ENCODE measurements at regions not wholly inside any gene's neighbourhood (a gene's known extent, or its start where the extent isn't known, plus 50 kb on each side); places are given as distances from the start of the nearest gene placed in this dataset.

- TF ChIP-seq CTCF (IDR thresholded peaks at IDR 0.05; ENCODE audit: low read depth, low read length, missing input control): no peak
- no peak for TF ChIP-seq JUND (IDR thresholded peaks at IDR 0.05)
- TF ChIP-seq TAF1 (conservative IDR thresholded peaks at IDR 0.05): no peak
- no peak for TF ChIP-seq ATF3 (IDR thresholded peaks at IDR 0.05)
- TF ChIP-seq, protein P1, sequence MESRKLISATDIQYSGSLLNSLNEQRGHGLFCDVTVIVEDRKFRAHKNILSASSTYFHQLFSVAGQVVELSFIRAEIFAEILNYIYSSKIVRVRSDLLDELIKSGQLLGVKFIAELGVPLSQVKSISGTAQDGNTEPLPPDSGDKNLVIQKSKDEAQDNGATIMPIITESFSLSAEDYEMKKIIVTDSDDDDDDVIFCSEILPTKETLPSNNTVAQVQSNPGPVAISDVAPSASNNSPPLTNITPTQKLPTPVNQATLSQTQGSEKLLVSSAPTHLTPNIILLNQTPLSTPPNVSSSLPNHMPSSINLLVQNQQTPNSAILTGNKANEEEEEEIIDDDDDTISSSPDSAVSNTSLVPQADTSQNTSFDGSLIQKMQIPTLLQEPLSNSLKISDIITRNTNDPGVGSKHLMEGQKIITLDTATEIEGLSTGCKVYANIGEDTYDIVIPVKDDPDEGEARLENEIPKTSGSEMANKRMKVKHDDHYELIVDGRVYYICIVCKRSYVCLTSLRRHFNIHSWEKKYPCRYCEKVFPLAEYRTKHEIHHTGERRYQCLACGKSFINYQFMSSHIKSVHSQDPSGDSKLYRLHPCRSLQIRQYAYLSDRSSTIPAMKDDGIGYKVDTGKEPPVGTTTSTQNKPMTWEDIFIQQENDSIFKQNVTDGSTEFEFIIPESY (IDR thresholded peaks at IDR 0.05): no peak
- no peak for TF ChIP-seq SP1 (IDR thresholded peaks at IDR 0.05)
- no peak for TF ChIP-seq GABPA (IDR thresholded peaks at IDR 0.05 in 1 of 2, conservative IDR thresholded peaks at IDR 0.05 in 1 of 2)
- TF ChIP-seq YY1 (IDR thresholded peaks at IDR 0.05): no peak
- TF ChIP-seq, protein P2, sequence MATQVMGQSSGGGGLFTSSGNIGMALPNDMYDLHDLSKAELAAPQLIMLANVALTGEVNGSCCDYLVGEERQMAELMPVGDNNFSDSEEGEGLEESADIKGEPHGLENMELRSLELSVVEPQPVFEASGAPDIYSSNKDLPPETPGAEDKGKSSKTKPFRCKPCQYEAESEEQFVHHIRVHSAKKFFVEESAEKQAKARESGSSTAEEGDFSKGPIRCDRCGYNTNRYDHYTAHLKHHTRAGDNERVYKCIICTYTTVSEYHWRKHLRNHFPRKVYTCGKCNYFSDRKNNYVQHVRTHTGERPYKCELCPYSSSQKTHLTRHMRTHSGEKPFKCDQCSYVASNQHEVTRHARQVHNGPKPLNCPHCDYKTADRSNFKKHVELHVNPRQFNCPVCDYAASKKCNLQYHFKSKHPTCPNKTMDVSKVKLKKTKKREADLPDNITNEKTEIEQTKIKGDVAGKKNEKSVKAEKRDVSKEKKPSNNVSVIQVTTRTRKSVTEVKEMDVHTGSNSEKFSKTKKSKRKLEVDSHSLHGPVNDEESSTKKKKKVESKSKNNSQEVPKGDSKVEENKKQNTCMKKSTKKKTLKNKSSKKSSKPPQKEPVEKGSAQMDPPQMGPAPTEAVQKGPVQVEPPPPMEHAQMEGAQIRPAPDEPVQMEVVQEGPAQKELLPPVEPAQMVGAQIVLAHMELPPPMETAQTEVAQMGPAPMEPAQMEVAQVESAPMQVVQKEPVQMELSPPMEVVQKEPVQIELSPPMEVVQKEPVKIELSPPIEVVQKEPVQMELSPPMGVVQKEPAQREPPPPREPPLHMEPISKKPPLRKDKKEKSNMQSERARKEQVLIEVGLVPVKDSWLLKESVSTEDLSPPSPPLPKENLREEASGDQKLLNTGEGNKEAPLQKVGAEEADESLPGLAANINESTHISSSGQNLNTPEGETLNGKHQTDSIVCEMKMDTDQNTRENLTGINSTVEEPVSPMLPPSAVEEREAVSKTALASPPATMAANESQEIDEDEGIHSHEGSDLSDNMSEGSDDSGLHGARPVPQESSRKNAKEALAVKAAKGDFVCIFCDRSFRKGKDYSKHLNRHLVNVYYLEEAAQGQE (IDR thresholded peaks at IDR 0.05): no peak
- no peak for TF ChIP-seq RAD21 (IDR thresholded peaks at IDR 0.05)
Measured at GRCh38 chr1:5189384-5189783, 535.0 kb downstream of the AJAP1 start.
